Esophagus mucosa (tissue), 1 donor: ENCODE measurements at regions not wholly inside any gene's neighbourhood (a gene's known extent, or its start where the extent isn't known, plus 50 kb on each side); places are given as distances from the start of the nearest gene placed in this dataset.
"Not testable (repeated sequence)": the region's sequence is repeated elsewhere in the genome, so short reads cannot be mapped to it uniquely, and the experiment has no call there.

Source experiments
- ATAC-seq: fragments of 200-7000 bp; cut with Tn5 transposase; one replicate; pipeline ENCODE4 v1.9.1; 2020
- donor health status: DM: yes; HTN: yes; CAD: no.

GRCh38 chr6:60991427-60992028 is 1294.5 kb downstream of the KHDRBS2 start:
- ATAC-seq: no peak

- ATAC-seq: peak; percentile 89
Measured at GRCh38 chr6:60952500-60952899, 1333.5 kb downstream of the KHDRBS2 start.

- ATAC-seq: not testable (repeated sequence)
Measured at GRCh38 chr6:60950221-60950923, 1335.7 kb downstream of the KHDRBS2 start.

- peak; percentile 86 for ATAC-seq
Measured at GRCh38 chr6:60947416-60947815, 1338.6 kb downstream of the KHDRBS2 start.

GRCh38 chr6:60944803-60945202 is 1341.2 kb downstream of the KHDRBS2 start:
- not testable (repeated sequence) for ATAC-seq

- ATAC-seq: peak; percentile 29
Measured at GRCh38 chr6:60935970-60936369, 1350.1 kb downstream of the KHDRBS2 start.

- peak; percentile 92 for ATAC-seq
Measured at GRCh38 chr6:60919652-60920051, 1366.4 kb downstream of the KHDRBS2 start.

- not testable (repeated sequence) for ATAC-seq
Measured at GRCh38 chr6:60903860-60904259, 1382.2 kb downstream of the KHDRBS2 start.

- not testable (repeated sequence) for ATAC-seq
Measured at GRCh38 chr6:60893374-60893773, 1392.7 kb downstream of the KHDRBS2 start.

GRCh38 chr6:60891606-60892005 is 1394.4 kb downstream of the KHDRBS2 start:
- no peak for ATAC-seq

- ATAC-seq: not testable (repeated sequence)
Measured at GRCh38 chr6:60877396-60877795, 1408.6 kb downstream of the KHDRBS2 start.

GRCh38 chr6:60870779-60871178 is 1415.2 kb downstream of the KHDRBS2 start:
- ATAC-seq: not testable (repeated sequence)

GRCh38 chr6:60867548-60867947 is 1418.5 kb downstream of the KHDRBS2 start:
- ATAC-seq: no peak

GRCh38 chr6:60843175-60843982 is 1442.6 kb downstream of the KHDRBS2 start:
- ATAC-seq: not testable (repeated sequence)

- not testable (repeated sequence) for ATAC-seq
Measured at GRCh38 chr6:60830726-60831125, 1455.3 kb downstream of the KHDRBS2 start.

GRCh38 chr6:60822597-60822996 is 1463.4 kb downstream of the KHDRBS2 start:
- ATAC-seq: not testable (repeated sequence)

- not testable (repeated sequence) for ATAC-seq
Measured at GRCh38 chr6:60818072-60818471, 1468.0 kb downstream of the KHDRBS2 start.

GRCh38 chr6:60814784-60815183 is 1471.2 kb downstream of the KHDRBS2 start:
- not testable (repeated sequence) for ATAC-seq

- not testable (repeated sequence) for ATAC-seq
Measured at GRCh38 chr6:60813897-60814596, 1472.0 kb downstream of the KHDRBS2 start.

- not testable (repeated sequence) for ATAC-seq
Measured at GRCh38 chr6:60810216-60810615, 1475.8 kb downstream of the KHDRBS2 start.

- not testable (repeated sequence) for ATAC-seq
Measured at GRCh38 chr6:60799146-60799545, 1486.9 kb downstream of the KHDRBS2 start.

GRCh38 chr6:60797831-60798230 is 1488.2 kb downstream of the KHDRBS2 start:
- not testable (repeated sequence) for ATAC-seq

GRCh38 chr6:60789601-60790000 is 1496.4 kb downstream of the KHDRBS2 start:
- not testable (repeated sequence) for ATAC-seq
